Right cardiac atrium (tissue), 5 donors: ENCODE measurements at regions not wholly inside any gene's neighbourhood (a gene's known extent, or its start where the extent isn't known, plus 50 kb on each side); places are given as distances from the start of the nearest gene placed in this dataset.

Experiments used
- ATAC-seq, 2 donors: fragments of 200-7000 bp; cut with Tn5 transposase; one replicate each; pipeline versions ENCODE4 v1.8.0 to v1.9.1; 2020; ENCODE audit warnings: moderate library complexity in 2 of 2, mild to moderate bottlenecking in 1 of 2
- DNase-seq, 3 donors: peaks; one replicate each; pipeline ENCODE4 v3.0.0-alpha.2; 2020
- H3K27ac ChIP-seq: one replicate; pipeline ENCODE4 v1.5.1; 2013; ENCODE audit warnings: mild to moderate bottlenecking, low read length, control low read depth, moderate library complexity
- H3K27me3 ChIP-seq: one replicate; pipeline ENCODE4 v1.6.1; 2013; ENCODE audit not compliant: control insufficient read depth, insufficient read depth
- H3K4me1 ChIP-seq: one replicate; pipeline ENCODE4 v1.6.1; 2013; ENCODE audit warnings: low read length; ENCODE audit not compliant: control insufficient read depth, insufficient read depth
- H3K4me3 ChIP-seq: one replicate; pipeline ENCODE4 v1.5.1; 2013; ENCODE audit warnings: low read length, control low read depth
- H3K9me3 ChIP-seq: one replicate; pipeline ENCODE4 v1.6.1; 2013; ENCODE audit warnings: low read length; ENCODE audit not compliant: control insufficient read depth
- WGBS: extraction: QIAGEN DNeasy Blood & Tissue Kit; methylation state at CpG from one replicate; pipeline ENCODE4 v1.1.7; 2013; 5-methylcytosine and 5-hydroxymethylcytosine counted together
- intact Hi-C, 4 donors: fragments of 100-400 bp; cut with DNase I; formaldehyde crosslinking; loops; one replicate each; pipeline versions ENCODE4 v1.11.0 to v1.14.0; 2022 to 2023
- donor health status: healthy with polysubstance abuse.
- donor health status: DM: no; HTN: yes; CAD: no.
- donor health status: DM: no; HTN: no; CAD: no.
- donor health status: DM: no; HTN: yes; CAD: no; lungs with severe emphysema.
- donor health status: DM: yes; HTN: yes; CAD: no.

DNA sequence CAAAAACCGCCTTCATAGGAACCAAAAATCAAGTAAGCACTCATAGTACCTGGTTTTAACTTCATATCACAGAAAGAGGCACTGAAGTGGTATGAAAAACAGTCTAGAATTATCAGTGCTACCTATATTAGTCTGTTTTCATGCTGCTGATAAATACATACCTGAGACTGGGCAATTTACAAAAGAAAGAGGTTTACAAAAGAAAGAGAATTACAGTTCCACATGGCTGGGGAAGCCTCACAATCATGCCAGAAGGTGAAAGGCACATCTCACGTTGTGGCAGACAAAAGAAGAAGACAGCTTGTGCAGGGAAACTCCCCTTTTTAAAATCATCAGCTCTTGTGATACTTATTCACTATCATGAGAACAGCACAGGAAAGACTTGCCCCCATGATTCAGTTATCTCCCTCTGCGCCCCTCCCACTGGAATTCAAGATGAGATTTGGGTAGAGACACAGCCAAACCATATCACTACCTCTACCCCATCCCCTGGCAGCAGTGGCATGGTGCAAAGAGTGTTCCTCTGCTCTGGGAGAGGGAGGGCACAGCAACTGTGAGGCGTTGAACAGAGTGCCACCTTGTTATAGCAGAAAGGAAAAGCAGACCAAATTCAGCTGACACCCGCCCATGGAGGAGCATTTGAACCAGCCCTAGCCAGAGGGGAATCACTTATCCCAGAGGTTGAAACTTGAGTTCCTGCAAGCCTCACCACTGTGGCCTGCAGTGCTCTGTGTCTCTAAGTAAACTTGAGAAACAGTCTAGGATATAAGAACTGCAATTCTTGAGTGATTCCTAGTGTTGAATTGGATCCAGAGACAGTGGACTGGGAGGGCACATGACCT, 61.9 kb upstream of the PTPRZ1 start:
- WGBS, result 48% methylated on average over 5 of the region's 5 CpGs
- ATAC-seq, result no peak
- intact Hi-C loops, result no loop called here

DNA sequence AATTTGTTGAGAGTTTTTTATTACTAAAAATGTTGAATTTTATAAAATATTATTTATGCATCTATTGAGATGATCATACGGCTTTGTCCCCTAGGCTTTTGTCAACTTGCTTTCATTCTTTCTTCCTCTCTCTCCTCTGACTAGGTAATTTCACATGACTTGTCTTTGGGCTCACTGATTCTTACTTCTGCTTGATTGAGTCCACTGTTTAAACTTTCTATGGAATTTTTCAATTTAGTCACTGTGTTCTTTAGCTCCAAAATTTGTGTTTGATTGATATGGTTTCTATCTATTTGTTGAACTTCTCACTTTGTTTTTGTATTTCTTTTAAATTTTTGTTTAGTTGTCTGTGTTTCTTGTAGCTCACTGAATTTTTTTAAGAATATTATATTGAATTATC, 65.9 kb upstream of the PTPRZ1 start:
- Histone ChIP-seq H3K27me3 (no peaks in the 10 kb centered on the region), H3K4me3 (no peak overlapping the region), H3K27ac (no peak overlapping the region), H3K9me3 (peaks cover 2% of the 10 kb centered on the region), H3K4me1 (no peaks in the 10 kb centered on the region)
- ATAC-seq (no peak), DNase-seq (no peak)
- intact Hi-C loops, result no loop called here
- WGBS, result 95% methylated on average over 1 of the region's 1 CpG

More for the DNA sequence above, 61.9 kb upstream of the PTPRZ1 start:
- H3K9me3 ChIP-seq, result peaks cover 2% of the 10 kb centered on the region
- no peaks in the 10 kb centered on the region for H3K4me1 ChIP-seq
- no peaks in the 10 kb centered on the region for H3K27me3 ChIP-seq
- no peak overlapping the region for H3K4me3 ChIP-seq
- no peak overlapping the region for H3K27ac ChIP-seq
- peak in 1 of 3 donors; percentile 11 for DNase-seq

DNA sequence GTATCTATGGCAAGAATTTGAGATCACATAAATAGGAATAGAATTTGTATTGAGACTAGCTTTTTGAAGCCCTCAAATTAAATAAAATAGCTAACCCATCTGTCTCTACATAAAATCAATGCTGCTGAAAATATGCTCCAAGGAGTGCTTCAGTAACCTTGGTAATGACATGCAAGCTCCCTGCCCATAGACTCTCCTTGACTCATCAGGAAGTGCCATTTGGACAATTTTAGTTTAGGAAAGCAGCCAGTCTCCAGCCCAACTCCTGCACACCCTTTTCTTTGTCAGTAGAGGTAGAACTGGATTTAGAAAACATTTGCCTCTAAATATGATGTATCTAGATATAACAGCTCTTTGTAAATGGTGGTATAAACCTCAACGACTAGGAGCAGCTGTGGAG, 69.9 kb upstream of the PTPRZ1 start:
- Histone ChIP-seq H3K27me3 (no peaks in the 10 kb centered on the region), H3K9me3 (peaks cover 2% of the 10 kb centered on the region), H3K4me1 (no peaks in the 10 kb centered on the region), H3K27ac (no peak overlapping the region), H3K4me3 (no peak overlapping the region)
- 76% methylated on average over 1 of the region's 1 CpG for whole genome bisulfite sequencing
- no peak for ATAC-seq
- DNase-seq, result no peak
- intact Hi-C loops, result no loop called here

DNA sequence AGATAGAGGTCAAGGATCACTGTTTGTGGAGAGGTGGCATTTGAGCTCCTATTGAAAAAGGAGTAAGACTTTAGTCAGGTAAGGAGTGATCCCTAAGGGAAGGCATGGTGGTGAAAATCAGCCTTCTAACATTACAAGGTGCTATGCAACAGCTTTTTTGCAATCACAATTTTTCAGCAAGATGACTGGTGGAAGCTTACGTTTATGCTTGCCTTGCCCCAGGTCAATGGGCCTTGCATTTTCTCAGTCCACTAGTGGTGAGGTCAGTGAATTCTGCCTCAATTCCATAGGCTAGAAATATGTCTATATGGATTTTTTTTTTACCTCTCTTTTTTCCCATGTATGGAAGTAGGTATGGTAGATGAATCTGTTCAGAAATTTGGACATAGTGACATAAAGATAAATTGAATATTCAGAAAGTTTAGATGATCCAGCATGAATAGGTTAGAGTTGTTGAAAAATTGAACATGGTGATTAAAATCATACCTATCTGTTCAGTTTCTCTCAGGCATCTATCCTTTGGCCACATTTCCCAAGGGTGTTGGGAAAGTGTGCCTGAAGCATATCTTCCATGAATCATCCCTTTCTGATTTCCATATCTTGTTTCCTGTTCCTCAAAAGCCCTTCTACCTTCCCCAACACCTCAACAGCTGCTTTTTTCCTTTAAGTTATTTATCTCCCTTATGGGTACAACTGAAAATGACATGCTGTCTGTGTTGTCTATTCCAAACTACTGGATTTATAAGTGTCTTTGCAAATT, 71.9 kb upstream of the PTPRZ1 start:
- ATAC-seq (no peak), DNase-seq (no peak)
- Histone ChIP-seq H3K27me3 (no peaks in the 10 kb centered on the region), H3K27ac (no peak overlapping the region), H3K4me1 (no peaks in the 10 kb centered on the region), H3K9me3 (no peaks in the 10 kb centered on the region), H3K4me3 (no peak overlapping the region)
- 86% methylated on average over 1 of the region's 1 CpG for WGBS
- intact Hi-C loops, result no loop called here

DNA sequence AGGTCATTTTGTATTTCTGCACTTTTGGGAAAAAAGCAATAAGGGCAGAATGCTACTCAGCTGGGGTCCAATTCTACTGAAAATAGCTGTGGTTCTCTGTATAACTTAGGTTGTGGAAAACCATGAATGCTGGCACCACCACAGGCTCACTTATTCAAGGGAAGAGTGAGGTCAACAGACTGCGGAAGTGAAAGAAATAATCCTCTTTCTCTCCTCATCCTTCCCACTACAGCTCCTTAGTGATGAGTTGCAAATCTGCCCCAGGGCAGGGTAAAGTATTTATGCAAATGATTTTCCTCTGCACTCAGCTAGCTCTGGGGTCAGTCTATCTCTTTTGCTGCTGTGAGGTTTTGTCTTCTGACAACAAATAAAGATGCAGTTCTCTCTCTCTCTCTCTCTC, 74.1 kb upstream of the PTPRZ1 start:
- H3K9me3 ChIP-seq, result no peaks in the 10 kb centered on the region
- H3K27ac ChIP-seq, result no peak overlapping the region
- 33% methylated on average over 1 of the region's 1 CpG for WGBS
- H3K4me3 ChIP-seq, result no peak overlapping the region
- no peaks in the 10 kb centered on the region for H3K27me3 ChIP-seq
- intact Hi-C loops, result no loop called here
- no peak for ATAC-seq
- no peaks in the 10 kb centered on the region for H3K4me1 ChIP-seq
- DNase-seq, result no peak

DNA sequence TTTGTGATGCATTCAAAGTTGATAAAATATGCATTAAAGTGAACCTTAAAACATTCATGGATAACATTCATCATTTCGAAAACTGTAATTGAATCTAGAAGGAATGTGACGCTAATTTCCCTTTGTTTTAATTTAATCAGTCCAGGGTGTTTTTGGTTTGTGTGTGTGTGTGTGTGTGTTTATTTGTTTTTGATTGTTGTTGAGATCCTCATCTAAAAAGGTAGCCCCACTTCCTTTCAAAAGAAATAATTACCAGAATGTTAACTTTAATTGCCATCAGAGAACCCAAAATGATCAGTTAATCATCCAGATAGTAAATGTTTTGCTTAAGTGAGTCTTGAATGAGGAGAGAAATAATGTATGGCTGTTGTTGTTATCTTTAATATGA, 74.5 kb upstream of the PTPRZ1 start:
- Histone ChIP-seq H3K27ac (no peak overlapping the region), H3K27me3 (no peaks in the 10 kb centered on the region), H3K4me3 (no peak overlapping the region), H3K4me1 (no peaks in the 10 kb centered on the region), H3K9me3 (no peaks in the 10 kb centered on the region)
- ATAC-seq, result no peak
- WGBS, result 76% methylated on average over 2 of the region's 2 CpGs
- intact Hi-C loops, result no loop called here
- DNase-seq, result no peak

DNA sequence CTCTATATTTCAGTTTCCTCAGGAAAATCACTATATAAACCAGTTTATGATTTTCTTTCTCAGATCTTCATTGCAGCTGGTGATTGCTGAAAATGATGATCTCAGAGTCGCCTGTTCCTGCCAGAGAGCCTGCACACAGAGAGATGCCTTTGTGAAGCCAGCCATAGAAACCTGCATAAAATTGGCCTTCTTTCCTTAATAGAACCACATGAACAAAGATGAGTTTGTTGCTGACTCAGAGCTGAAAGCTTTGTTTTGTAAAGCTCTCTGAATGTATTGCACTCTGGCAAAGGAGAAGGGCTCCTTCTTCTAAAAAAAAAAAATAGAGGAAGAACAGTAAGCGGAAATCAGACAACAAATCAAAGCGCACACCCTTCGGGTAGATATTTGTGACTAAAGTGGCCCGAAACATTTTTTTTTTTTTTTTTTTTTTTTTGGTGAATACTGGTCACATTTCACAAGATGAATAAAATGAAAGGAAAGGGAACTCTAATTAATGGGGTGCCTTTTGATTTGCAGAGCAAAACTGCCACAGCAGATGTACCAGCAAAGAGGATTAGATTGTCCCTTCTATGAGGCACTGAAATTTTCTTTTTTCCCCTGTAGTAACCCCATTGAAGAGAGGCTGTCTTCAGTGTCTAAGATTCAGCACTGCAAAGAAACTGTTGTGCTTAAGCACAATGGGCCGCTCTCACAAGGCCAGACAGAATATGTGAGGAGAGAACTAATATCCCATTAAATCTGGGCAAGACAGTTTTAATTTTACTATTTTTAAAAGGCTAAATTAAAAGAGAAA, 75.1 kb upstream of the PTPRZ1 start:
- intact Hi-C loops, result no loop called here
- H3K4me1 ChIP-seq, result no peaks in the 10 kb centered on the region
- ATAC-seq, result peak in 1 of 2 donors; percentile 39

DNA sequence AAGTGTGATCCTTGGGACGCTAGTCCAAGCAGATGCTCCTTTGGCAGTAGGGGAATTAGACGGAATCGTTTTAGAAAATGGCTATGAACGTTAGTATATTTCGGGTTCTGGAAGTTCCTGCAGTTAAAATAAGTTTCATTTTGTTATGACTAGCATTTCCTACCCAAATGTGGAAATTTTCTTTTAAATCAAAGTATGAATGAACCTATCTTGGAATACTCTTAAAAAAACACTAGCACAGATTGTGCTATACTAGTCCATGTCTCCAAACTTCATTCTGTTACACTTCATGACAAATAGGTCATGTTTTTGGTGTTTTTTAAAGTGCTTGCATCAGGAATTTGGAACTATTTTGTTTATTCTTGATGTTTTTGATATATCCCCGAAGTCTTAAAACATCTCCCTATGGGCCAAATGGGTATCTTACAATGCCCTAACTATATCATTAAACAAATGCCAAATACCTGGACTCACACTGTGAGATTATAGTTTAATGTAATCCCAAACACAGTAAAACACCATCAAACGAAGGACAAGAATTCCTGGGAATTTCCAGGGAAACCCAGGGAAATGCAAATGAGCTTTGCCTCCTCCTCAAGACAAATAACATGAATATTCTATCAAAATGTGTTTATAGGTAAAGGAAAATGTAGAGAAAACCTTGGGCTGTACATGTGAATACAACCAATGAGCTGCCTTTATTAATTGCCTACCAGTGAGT, 75.9 kb upstream of the PTPRZ1 start:
- no peak overlapping the region for H3K4me3 ChIP-seq
- no peaks in the 10 kb centered on the region for H3K4me1 ChIP-seq
- no peaks in the 10 kb centered on the region for H3K9me3 ChIP-seq
- H3K27ac ChIP-seq, result no peak overlapping the region
- 64% methylated on average over 7 of the region's 7 CpGs for WGBS
- DNase-seq (no peak), ATAC-seq (no peak)
- no peaks in the 10 kb centered on the region for H3K27me3 ChIP-seq
- intact Hi-C loops, result no loop called here

More for the DNA sequence above, 75.1 kb upstream of the PTPRZ1 start:
- DNase-seq, result no peak
- Histone ChIP-seq H3K4me3 (no peak overlapping the region), H3K9me3 (no peaks in the 10 kb centered on the region), H3K27me3 (no peaks in the 10 kb centered on the region), H3K27ac (no peak overlapping the region)
- WGBS, result 65% methylated on average over 6 of the region's 6 CpGs

DNA sequence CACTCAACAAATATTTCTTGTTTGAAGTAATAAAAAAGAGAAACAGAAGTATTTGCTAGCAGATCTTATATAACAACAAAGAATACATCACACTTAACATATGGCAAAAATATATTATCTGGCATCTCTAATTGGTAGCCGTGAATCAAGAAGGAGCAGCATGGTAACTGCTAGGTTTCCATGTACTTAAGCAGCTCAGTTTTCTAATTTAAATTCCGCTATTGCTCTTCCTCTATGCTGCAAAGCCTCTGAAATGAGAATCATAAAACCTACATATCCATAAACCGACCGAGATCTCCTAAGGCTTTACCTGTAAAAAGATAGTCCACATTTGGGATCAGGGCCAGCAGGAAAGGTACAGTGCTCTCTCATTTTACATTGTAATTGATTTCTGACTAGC, 76.6 kb upstream of the PTPRZ1 start:
- H3K4me1 ChIP-seq, result no peaks in the 10 kb centered on the region
- H3K4me3 ChIP-seq, result no peak overlapping the region
- no peak overlapping the region for H3K27ac ChIP-seq
- 88% methylated on average over 4 of the region's 4 CpGs for WGBS
- DNase-seq (no peak), ATAC-seq (no peak)
- no peaks in the 10 kb centered on the region for H3K9me3 ChIP-seq
- H3K27me3 ChIP-seq, result no peaks in the 10 kb centered on the region
- intact Hi-C loops, result no loop called here

DNA sequence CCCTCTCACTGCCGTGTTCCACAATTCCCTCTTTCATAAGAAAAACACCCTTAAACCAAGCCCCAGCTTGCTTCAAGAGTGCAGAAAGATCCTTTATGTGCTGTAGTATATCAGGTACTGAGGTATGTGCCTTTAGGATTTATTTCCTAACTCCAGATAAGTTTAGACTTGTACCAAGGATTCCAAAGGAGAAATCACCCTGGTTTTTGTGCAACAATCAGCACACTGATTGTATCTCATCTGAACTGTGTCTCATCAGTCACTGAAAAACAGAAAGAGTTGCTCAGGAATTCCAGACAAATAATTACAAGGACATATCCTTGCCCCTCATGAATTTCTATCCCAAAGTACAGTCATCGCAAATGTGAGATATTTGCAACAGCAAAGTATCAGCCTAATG, 77.2 kb upstream of the PTPRZ1 start:
- intact Hi-C loops, result no loop called here
- ATAC-seq (no peak), DNase-seq (no peak)
- no peaks in the 10 kb centered on the region for H3K27me3 ChIP-seq
- WGBS, result 76% methylated on average over 2 of the region's 2 CpGs
- H3K27ac ChIP-seq, result no peak overlapping the region
- H3K9me3 ChIP-seq, result no peaks in the 10 kb centered on the region
- no peak overlapping the region for H3K4me3 ChIP-seq
- H3K4me1 ChIP-seq, result no peaks in the 10 kb centered on the region
